Upper lobe of right lung (tissue), 1 donor: ENCODE measurements at regions not wholly inside any gene's neighbourhood (a gene's known extent, or its start where the extent isn't known, plus 50 kb on each side); places are given as distances from the start of the nearest gene placed in this dataset.
"Not testable (repeated sequence)": the region's sequence is repeated elsewhere in the genome, so short reads cannot be mapped to it uniquely, and the experiment has no call there.

Source experiments
- ATAC-seq: fragments of 200-7000 bp; cut with Tn5 transposase; one replicate; pipeline ENCODE4 v1.9.1; 2020; ENCODE audit warnings: mild to moderate bottlenecking, moderate library complexity
- DNase-seq: peaks from one replicate; pipeline ENCODE4 v3.0.0-alpha.2; 2020
- H3K27ac ChIP-seq: fragments of 200-600 bp; one replicate; pipeline ENCODE4 v1.8.0; 2022
- H3K27me3 ChIP-seq: fragments of 200-600 bp; one replicate; pipeline ENCODE4 v1.8.0; 2022; ENCODE audit warnings: mild to moderate bottlenecking
- H3K36me3 ChIP-seq: fragments of 200-600 bp; one replicate; pipeline ENCODE4 v1.8.0; 2022
- H3K4me1 ChIP-seq: fragments of 200-600 bp; one replicate; pipeline ENCODE4 v1.8.0; 2022
- H3K4me3 ChIP-seq: fragments of 200-600 bp; one replicate; pipeline ENCODE4 v1.8.0; 2022; ENCODE audit warnings: mild to moderate bottlenecking
- H3K9me3 ChIP-seq: fragments of 200-600 bp; one replicate; pipeline ENCODE4 v1.8.0; 2022
- CTCF ChIP-seq: fragments of 200-600 bp; IDR thresholded peaks from one replicate; pipeline ENCODE4 v1.8.0; 2022; ENCODE audit warnings: antibody characterized with exemption
- intact Hi-C: fragments of 100-400 bp; cut with DNase I; formaldehyde crosslinking; loops from one replicate; pipeline ENCODE4 v1.11.0; 2022
- donor health status: DM: no; HTN: yes; CAD: no; lungs with severe emphysema.

- DNase-seq: no peak
- Histone ChIP-seq H3K27ac (no peak overlapping the region), H3K4me1 (no peaks in the 10 kb centered on the region), H3K27me3 (no peaks in the 10 kb centered on the region), H3K4me3 (no peak overlapping the region), H3K9me3 (no peaks in the 10 kb centered on the region), H3K36me3 (no peaks in the 10 kb centered on the region)
- no peak for ATAC-seq
- no peak for TF ChIP-seq CTCF
- intact Hi-C loops: no loop called here
These were observed 308.9 kb downstream of the DTHD1 start for GRCh38 chr4:36590343-36590742.

- no peak overlapping the region for H3K27ac ChIP-seq
- H3K4me3 ChIP-seq: no peak overlapping the region
- no peak for TF ChIP-seq CTCF
- intact Hi-C loops: no loop called here
- ATAC-seq: no peak
- H3K27me3 ChIP-seq: no peaks in the 10 kb centered on the region
- no peaks in the 10 kb centered on the region for H3K4me1 ChIP-seq
- H3K9me3 ChIP-seq: no peaks in the 10 kb centered on the region
- no peaks in the 10 kb centered on the region for H3K36me3 ChIP-seq
- DNase-seq: no peak
These were observed 320.6 kb downstream of the DTHD1 start for GRCh38 chr4:36601864-36602495.

GRCh38 chr4:36609661-36610060 lies 328.2 kb downstream of the DTHD1 start:
- Histone ChIP-seq H3K36me3 (no peaks in the 10 kb centered on the region), H3K4me3 (no peak overlapping the region), H3K27me3 (no peaks in the 10 kb centered on the region), H3K27ac (no peak overlapping the region), H3K4me1 (no peaks in the 10 kb centered on the region), H3K9me3 (no peaks in the 10 kb centered on the region)
- no peak for DNase-seq
- no peak for TF ChIP-seq CTCF
- no peak for ATAC-seq
- intact Hi-C loops: no loop called here

GRCh38 chr4:36610628-36611027 lies 329.2 kb downstream of the DTHD1 start:
- no peak for TF ChIP-seq CTCF
- Histone ChIP-seq H3K9me3 (no peaks in the 10 kb centered on the region), H3K27ac (no peak overlapping the region), H3K4me3 (no peak overlapping the region), H3K36me3 (no peaks in the 10 kb centered on the region), H3K27me3 (no peaks in the 10 kb centered on the region), H3K4me1 (no peaks in the 10 kb centered on the region)
- intact Hi-C loops: no loop called here
- no peak for DNase-seq
- ATAC-seq: no peak

- DNase-seq, intact Hi-C loops, H3K27ac ChIP-seq, ATAC-seq, H3K36me3 ChIP-seq, H3K4me3 ChIP-seq, H3K9me3 ChIP-seq, H3K27me3 ChIP-seq, H3K4me1 ChIP-seq: not testable (repeated sequence)
These were observed 331.7 kb downstream of the DTHD1 start for GRCh38 chr4:36613142-36613541.

GRCh38 chr4:36614011-36614410 lies 332.6 kb downstream of the DTHD1 start:
- no peak overlapping the region for H3K4me3 ChIP-seq
- H3K4me1 ChIP-seq: no peaks in the 10 kb centered on the region
- no peaks in the 10 kb centered on the region for H3K27me3 ChIP-seq
- intact Hi-C loops: no loop called here
- H3K27ac ChIP-seq: no peak overlapping the region
- no peak for TF ChIP-seq CTCF
- no peak for ATAC-seq
- no peak for DNase-seq
- no peaks in the 10 kb centered on the region for H3K36me3 ChIP-seq
- no peaks in the 10 kb centered on the region for H3K9me3 ChIP-seq
